ENCODE measurements at regions not wholly inside any gene's neighbourhood (a gene's known extent, or its start where the extent isn't known, plus 50 kb on each side); places are given as distances from the start of the nearest gene placed in this dataset.

GRCh38 chr6:147716434-147716833, 207.9 kb downstream of the SAMD5 start:
- TF ChIP-seq CTCF (IDR thresholded peaks at IDR 0.05) (no peak), POLR2A (IDR thresholded peaks at IDR 0.05; ENCODE audit: low read length) (no peak)
